H1 (cell line): ENCODE measurements at regions not wholly inside any gene's neighbourhood (a gene's known extent, or its start where the extent isn't known, plus 50 kb on each side); places are given as distances from the start of the nearest gene placed in this dataset.

Experiments used
- CTCF ChIA-PET: fragments of 300-600 bp; sonication (Branson Sonifier 250); formaldehyde crosslinking; loops from one replicate; lab custom pipeline; 2021; ENCODE audit not compliant: partially characterized antibody; lab: Charles Lee
- POLR2A ChIA-PET: fragments of 300-600 bp; sonication (Branson Sonifier 250); formaldehyde crosslinking; loops from one replicate; lab custom pipeline; 2021; ENCODE audit warnings: inconsistent platforms; ENCODE audit not compliant: partially characterized antibody; lab: Charles Lee
- DNase-seq, 2 experiments: peaks; one replicate each; pipeline versions ENCODE4 v3.0.0 to v3.0.0-alpha.2; 2010 to 2022; ENCODE audit warnings: low spot score in 2 of 2, low read depth in 1 of 2, mixed read lengths in 1 of 2
- FAIRE-seq: peaks from 2 replicates; lab custom pipeline; 2011; peaks lifted over from hg19 to GRCh38; lab: Jason Lieb, UNC
- H2AFZ ChIP-seq: 2 replicates; pipeline ENCODE4 v1.8.1; 2012; ENCODE audit warnings: low read length, inconsistent platforms
- H2AK5ac ChIP-seq: 2 replicates; pipeline ENCODE4 v1.6.1; 2013; ENCODE audit warnings: low read depth, low read length
- H2BK120ac ChIP-seq: replicated peaks from 2 replicates; pipeline ENCODE3; 2013; ENCODE audit warnings: low read depth, low read length, inconsistent platforms
- H2BK12ac ChIP-seq: 2 replicates; pipeline ENCODE4 v1.6.1; 2013; ENCODE audit warnings: low read depth, low read length
- H2BK15ac ChIP-seq: 2 replicates; pipeline ENCODE4 v1.6.1; 2013; ENCODE audit warnings: low read length
- H2BK20ac ChIP-seq: 2 replicates; pipeline ENCODE4 v1.6.1; 2013; ENCODE audit warnings: low read length
- H2BK5ac ChIP-seq: 2 replicates; pipeline ENCODE4 v1.6.1; 2013; ENCODE audit warnings: low read depth, low read length
- H3K14ac ChIP-seq: 2 replicates; pipeline ENCODE4 v1.6.1; 2013; ENCODE audit warnings: inconsistent platforms; ENCODE audit not compliant: insufficient read length
- H3K18ac ChIP-seq: 2 replicates; pipeline ENCODE4 v1.6.1; 2013; ENCODE audit warnings: low read length; ENCODE audit errors: extremely low read depth
- H3K23ac ChIP-seq: 2 replicates; pipeline ENCODE4 v1.6.1; 2013; ENCODE audit warnings: inconsistent platforms; ENCODE audit not compliant: insufficient read length
- H3K23me2 ChIP-seq: 2 replicates; pipeline ENCODE4 v1.6.1; 2013; ENCODE audit warnings: low read depth, low read length
- H3K27ac ChIP-seq: 2 replicates; pipeline ENCODE4 v1.6.1; 2011; ENCODE audit warnings: low read depth, low read length, inconsistent platforms
- H3K27me3 ChIP-seq, 4 experiments: replicated peaks in 1 of 4; 1 replicate in 1 of 4; 2 replicates in 3 of 4; pipeline versions ENCODE4 v1.6.1 to v1.8.1; 2011 to 2013; ENCODE audit warnings: low read length in 3 of 4, mild to moderate bottlenecking in 3 of 4, inconsistent platforms in 2 of 4, mixed read lengths in 2 of 4, moderate library complexity in 1 of 4; ENCODE audit not compliant: control insufficient read depth in 3 of 4, insufficient read depth in 3 of 4; ENCODE audit errors: extremely low read depth in 1 of 4
- H3K36me3 ChIP-seq, 4 experiments: 2 replicates each; pipeline versions ENCODE4 v1.6.1 to v1.8.1; 2011 to 2013; ENCODE audit warnings: mild to moderate bottlenecking in 4 of 4, low read length in 3 of 4, moderate library complexity in 2 of 4, control low read depth in 1 of 4, inconsistent platforms in 1 of 4; ENCODE audit not compliant: insufficient read depth in 4 of 4, control insufficient read depth in 2 of 4
- H3K4ac ChIP-seq: replicated peaks from 2 replicates; pipeline ENCODE3; 2013; ENCODE audit warnings: low read length, low read depth, mixed read lengths, inconsistent platforms; ENCODE audit not compliant: insufficient read length
- H3K4me1 ChIP-seq, 4 experiments: replicated peaks in 1 of 4; 1 replicate in 1 of 4; 2 replicates in 3 of 4; pipeline versions ENCODE4 v1.6.1 to v1.8.1; 2011 to 2013; ENCODE audit warnings: low read length in 3 of 4, inconsistent platforms in 2 of 4, mixed read lengths in 1 of 4; ENCODE audit not compliant: insufficient read depth in 4 of 4, control insufficient read depth in 3 of 4
- H3K4me2 ChIP-seq, 2 experiments: 2 replicates each; pipeline versions ENCODE4 v1.6.1 to v1.8.1; 2011 to 2013; ENCODE audit warnings: low read depth in 2 of 2, low read length in 2 of 2, control low read depth in 1 of 2, inconsistent platforms in 1 of 2, mild to moderate bottlenecking in 1 of 2; ENCODE audit not compliant: insufficient read depth in 1 of 2
- H3K4me3 ChIP-seq, 4 experiments: fragments of 200-600, 300-600 bp in 1 of 4; sonication (generic), shearing (Covaris generic), sonication (Bioruptor Twin) in 1 of 4; 2 replicates each; pipeline versions ENCODE4 v1.5.1 to v1.8.1; 2011 to 2016; ENCODE audit warnings: low read length in 4 of 4, low read depth in 3 of 4, control low read depth in 2 of 4, inconsistent platforms in 2 of 4, mild to moderate bottlenecking in 2 of 4, mixed read lengths in 1 of 4, moderate library complexity in 1 of 4; ENCODE audit not compliant: insufficient read depth in 2 of 4; ENCODE audit errors: extremely low read depth in 1 of 4
- H3K56ac ChIP-seq: replicated peaks from 2 replicates; pipeline ENCODE3; 2013; ENCODE audit warnings: low read depth, mild to moderate bottlenecking, mixed read lengths, low read length, inconsistent platforms; ENCODE audit not compliant: insufficient read length
- H3K79me1 ChIP-seq: 2 replicates; pipeline ENCODE4 v1.6.1; 2013; ENCODE audit warnings: low read depth, low read length, control low read depth
- H3K79me2 ChIP-seq, 2 experiments: 2 replicates each; pipeline versions ENCODE4 v1.6.1 to v1.8.1; 2012 to 2013; ENCODE audit warnings: low read length in 2 of 2, mild to moderate bottlenecking in 2 of 2, inconsistent platforms in 1 of 2; ENCODE audit not compliant: insufficient read depth in 2 of 2, control insufficient read depth in 1 of 2
- H3K9ac ChIP-seq, 4 experiments: replicated peaks in 1 of 4; 1 replicate in 1 of 4; 2 replicates in 3 of 4; pipeline versions ENCODE4 v1.6.1 to v1.8.1; 2011 to 2013; ENCODE audit warnings: low read depth in 3 of 4, low read length in 3 of 4, control low read depth in 2 of 4, mild to moderate bottlenecking in 2 of 4, moderate library complexity in 2 of 4, inconsistent platforms in 1 of 4; ENCODE audit errors: extremely low read depth in 1 of 4
- H3K9me3 ChIP-seq, 2 experiments: 2 replicates each; pipeline versions ENCODE4 v1.6.1 to v1.8.1; 2012 to 2013; ENCODE audit warnings: mild to moderate bottlenecking in 2 of 2, moderate library complexity in 2 of 2, control low read depth in 1 of 2, inconsistent platforms in 1 of 2, low read depth in 1 of 2, low read length in 1 of 2, mixed read lengths in 1 of 2; ENCODE audit not compliant: insufficient read depth in 2 of 2
- H4K20me1 ChIP-seq, 2 experiments: replicated peaks in 1 of 2; 2 replicates each; pipeline versions ENCODE3 to v1.8.1; 2011 to 2013; ENCODE audit warnings: inconsistent platforms in 2 of 2, low read length in 2 of 2, mild to moderate bottlenecking in 1 of 2; ENCODE audit not compliant: insufficient read depth in 2 of 2, control insufficient read depth in 1 of 2
- H4K5ac ChIP-seq: 2 replicates; pipeline ENCODE4 v1.6.1; 2013; ENCODE audit warnings: low read length, low read depth, mixed read lengths, inconsistent platforms; ENCODE audit not compliant: insufficient read length
- H4K8ac ChIP-seq: 2 replicates; pipeline ENCODE4 v1.8.0; 2013; ENCODE audit warnings: mild to moderate bottlenecking, moderate library complexity, low read length, inconsistent platforms; ENCODE audit not compliant: insufficient read depth; ENCODE audit errors: extremely low read depth
- H4K91ac ChIP-seq: replicated peaks from 2 replicates; pipeline ENCODE3; 2013; ENCODE audit warnings: low read length, mixed read lengths, inconsistent platforms; ENCODE audit not compliant: insufficient read length
- BACH1 ChIP-seq: IDR thresholded peaks from 2 replicates; pipeline ENCODE4 v1.6.1; 2012; ENCODE audit warnings: low read length, improper control_type of control experiment
- BRCA1 ChIP-seq: IDR thresholded peaks from 2 replicates; pipeline ENCODE4 v1.6.1; 2012; ENCODE audit warnings: low read depth, low read length, improper control_type of control experiment
- CHD1 ChIP-seq: IDR thresholded peaks from 2 replicates; pipeline ENCODE4 v1.6.1; 2012; ENCODE audit warnings: low read depth, low read length, improper control_type of control experiment
- EZH2 ChIP-seq: fragments of 200-600 bp; sonication (generic); IDR thresholded peaks from 2 replicates; pipeline ENCODE4 v1.7.1; 2012; ENCODE audit warnings: low read depth, mild to moderate bottlenecking, moderate library complexity, low read length, inconsistent platforms; ENCODE audit not compliant: severe bottlenecking
- GABPA ChIP-seq: IDR thresholded peaks from 2 replicates; pipeline ENCODE4 v1.6.1; 2011; ENCODE audit warnings: mild to moderate bottlenecking, low read length, moderate library complexity, borderline replicate concordance; ENCODE audit not compliant: insufficient read depth
- JUND ChIP-seq: IDR thresholded peaks from 2 replicates; pipeline ENCODE4 v1.6.1; 2011; ENCODE audit warnings: mild to moderate bottlenecking, improper control_type of control experiment, low read length
- RAD21 ChIP-seq, 2 experiments: IDR thresholded peaks in 1 of 2; conservative IDR thresholded peaks in 1 of 2; 2 replicates each; pipeline ENCODE4 v1.6.1; 2011; ENCODE audit warnings: low read depth in 2 of 2, low read length in 2 of 2, improper control_type of control experiment in 1 of 2, inconsistent platforms in 1 of 2, mild to moderate bottlenecking in 1 of 2, moderate library complexity in 1 of 2
- RBBP5 ChIP-seq: IDR thresholded peaks from 2 replicates; pipeline ENCODE4 v1.7.1; 2012; ENCODE audit warnings: low read depth, mild to moderate bottlenecking, inconsistent platforms, low read length, moderate library complexity, borderline replicate concordance
- SIX5 ChIP-seq: IDR thresholded peaks from 2 replicates; pipeline ENCODE4 v1.6.1; 2011; ENCODE audit warnings: mild to moderate bottlenecking, low read depth, low read length
- SP2 ChIP-seq: IDR thresholded peaks from 2 replicates; pipeline ENCODE4 v1.6.1; 2012; ENCODE audit warnings: mild to moderate bottlenecking, low read length, inconsistent platforms
- TCF12 ChIP-seq: IDR thresholded peaks from 2 replicates; pipeline ENCODE4 v1.6.1; 2011; ENCODE audit warnings: low read depth, mild to moderate bottlenecking, low read length
- WGBS, 2 experiments: shearing (Covaris generic) in 1 of 2; methylation state at CpG; one replicate each; pipeline versions ENCODE4 v1.1.6 to v1.1.7; 2013 to 2015; ENCODE audit warnings: low lambda C conversion rate in 2 of 2, mixed read lengths in 2 of 2, inconsistent platforms in 1 of 2, low coverage in 1 of 2, missing lambda C conversion rate in 1 of 2; ENCODE audit not compliant: insufficient replicate concordance in 2 of 2, insufficient coverage in 1 of 2, insufficient read length in 1 of 2; ENCODE audit errors: extremely low coverage in 1 of 2, missing lambda C conversion rate in 1 of 2; 5-methylcytosine and 5-hydroxymethylcytosine counted together
- TF ChIP-seq, protein P1 (sequence below): IDR thresholded peaks from 2 replicates; pipeline ENCODE4 v1.6.1; 2012; ENCODE audit warnings: inconsistent platforms

- CTCF ChIA-PET: no interaction called here
These were observed 1054.8 kb downstream of the MAT2B start for GRCh38 chr5:164560216-164560615.

More at GRCh38 chr5:164560216-164560615, 1054.8 kb downstream of the MAT2B start:
- POLR2A ChIA-PET: no interaction called here
- Histone ChIP-seq H3K79me2 (no peaks in the 10 kb centered on the region), H3K9ac (no peak overlapping the region), H2BK120ac (no peak overlapping the region), H3K4me3 (no peak overlapping the region), H3K4me1 (no peaks in the 10 kb centered on the region), H3K4ac (no peak overlapping the region), H3K36me3 (no peaks in the 10 kb centered on the region), H3K56ac (no peak overlapping the region), H2AK5ac (no peak overlapping the region), H2BK5ac (no peak overlapping the region), H3K27ac (no peak overlapping the region), H2BK15ac (no peak overlapping the region), H3K23ac (no peak overlapping the region), H2BK20ac (no peak overlapping the region), H4K8ac (no peak overlapping the region), H4K5ac (no peak overlapping the region), H3K27me3 (no peaks in the 10 kb centered on the region), H3K14ac (no peak overlapping the region), H3K4me2 (no peak overlapping the region), H3K18ac (no peak overlapping the region), H3K79me1 (no peaks in the 10 kb centered on the region), H4K91ac (no peak overlapping the region), H2BK12ac (no peak overlapping the region), H3K23me2 (no peaks in the 10 kb centered on the region), H3K9me3 (no peaks in the 10 kb centered on the region), H4K20me1 (no peaks in the 10 kb centered on the region), H2AFZ (no peak overlapping the region)
- 92% methylated on average over 4 of the region's 4 CpGs; no CpG with 5 or more reads in 1 of the 2 experiments for WGBS, 2 experiments
- FAIRE-seq: no peak
- TF ChIP-seq GABPA (no peak), EZH2 (no peak), BACH1 (no peak), CHD1 (no peak), RAD21 (IDR thresholded peaks at IDR 0.05 in 1 of 2, conservative IDR thresholded peaks at IDR 0.05 in 1 of 2; ENCODE audit: low read depth in 2 of 2, low read length in 2 of 2) (no peak), SP2 (no peak), RBBP5 (no peak), TCF12 (no peak), JUND (no peak), SIX5 (no peak), BRCA1 (no peak)
- TF ChIP-seq, protein P1, sequence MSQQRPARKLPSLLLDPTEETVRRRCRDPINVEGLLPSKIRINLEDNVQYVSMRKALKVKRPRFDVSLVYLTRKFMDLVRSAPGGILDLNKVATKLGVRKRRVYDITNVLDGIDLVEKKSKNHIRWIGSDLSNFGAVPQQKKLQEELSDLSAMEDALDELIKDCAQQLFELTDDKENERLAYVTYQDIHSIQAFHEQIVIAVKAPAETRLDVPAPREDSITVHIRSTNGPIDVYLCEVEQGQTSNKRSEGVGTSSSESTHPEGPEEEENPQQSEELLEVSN: no peak
- DNase-seq: no peak
